Colonic mucosa (tissue), 4 donors: ENCODE measurements at regions not wholly inside any gene's neighbourhood (a gene's known extent, or its start where the extent isn't known, plus 50 kb on each side); places are given as distances from the start of the nearest gene placed in this dataset.

Source experiments
- DNase-seq: peaks from one replicate; pipeline ENCODE4 v3.0.0-alpha.2; 2020
- H3K27ac ChIP-seq: fragments of 200-600 bp; one replicate; pipeline ENCODE4 v1.8.0; 2021
- H3K27me3 ChIP-seq: fragments of 200-600 bp; one replicate; pipeline ENCODE4 v1.8.0; 2021
- H3K36me3 ChIP-seq: fragments of 200-600 bp; one replicate; pipeline ENCODE4 v1.8.0; 2021
- H3K4me1 ChIP-seq: fragments of 200-600 bp; one replicate; pipeline ENCODE4 v1.8.0; 2021; ENCODE audit warnings: mild to moderate bottlenecking
- H3K4me3 ChIP-seq: fragments of 200-600 bp; one replicate; pipeline ENCODE4 v1.8.0; 2021
- H3K9ac ChIP-seq, 2 donors: one replicate each; pipeline ENCODE4 v1.7.0; 2013; ENCODE audit warnings: control low read depth in 2 of 2, low read depth in 2 of 2, low read length in 2 of 2
- H3K9me3 ChIP-seq: fragments of 200-600 bp; one replicate; pipeline ENCODE4 v1.8.0; 2021
- CTCF ChIP-seq: fragments of 200-600 bp; IDR thresholded peaks from one replicate; pipeline ENCODE4 v1.8.0; 2022; ENCODE audit warnings: antibody characterized with exemption, mild to moderate bottlenecking
- intact Hi-C: fragments of 100-400 bp; cut with DNase I; formaldehyde crosslinking; loops from one replicate; pipeline ENCODE4 v1.14.1; 2022
- donor health status: healthy.
- donor health status: DM: no; HTN: no; CAD: no.
- donor health status: DM: no; HTN: no; CAD: no.

GRCh38 chr13:33971562-33971819 lies 153.5 kb downstream of the RFC3 start:
- no peak overlapping the region for H3K9ac ChIP-seq

GRCh38 chr13:33973194-33973593 lies 155.2 kb downstream of the RFC3 start:
- no peak for TF ChIP-seq CTCF
- intact Hi-C loops, result no loop called here

More at GRCh38 chr13:33971562-33971819, 153.5 kb downstream of the RFC3 start:
- no peak for DNase-seq
- Histone ChIP-seq H3K9me3 (no peaks in the 10 kb centered on the region), H3K27ac (no peak overlapping the region), H3K27me3 (no peaks in the 10 kb centered on the region), H3K4me1 (no peaks in the 10 kb centered on the region), H3K36me3 (no peaks in the 10 kb centered on the region), H3K4me3 (no peak overlapping the region)
- TF ChIP-seq CTCF, result no peak
- intact Hi-C loops, result no loop called here

GRCh38 chr13:33976965-33977364 lies 159.0 kb downstream of the RFC3 start:
- no peak for TF ChIP-seq CTCF
- Histone ChIP-seq H3K27me3 (no peaks in the 10 kb centered on the region), H3K9ac (no peak overlapping the region), H3K4me3 (no peak overlapping the region), H3K36me3 (no peaks in the 10 kb centered on the region), H3K4me1 (no peaks in the 10 kb centered on the region), H3K9me3 (no peaks in the 10 kb centered on the region), H3K27ac (no peak overlapping the region)
- intact Hi-C loops, result no loop called here
- DNase-seq, result no peak

More at GRCh38 chr13:33973194-33973593, 155.2 kb downstream of the RFC3 start:
- Histone ChIP-seq H3K36me3 (no peaks in the 10 kb centered on the region), H3K4me3 (no peak overlapping the region), H3K9me3 (no peaks in the 10 kb centered on the region), H3K4me1 (no peaks in the 10 kb centered on the region), H3K9ac (no peak overlapping the region), H3K27ac (no peak overlapping the region), H3K27me3 (no peaks in the 10 kb centered on the region)
- no peak for DNase-seq

GRCh38 chr13:33978653-33979052 lies 160.7 kb downstream of the RFC3 start:
- H3K4me3 ChIP-seq, result no peak overlapping the region
- DNase-seq, result no peak
- TF ChIP-seq CTCF, result no peak
- no peak overlapping the region for H3K27ac ChIP-seq
- H3K36me3 ChIP-seq, result no peaks in the 10 kb centered on the region
- intact Hi-C loops, result no loop called here
- H3K4me1 ChIP-seq, result no peaks in the 10 kb centered on the region
- H3K27me3 ChIP-seq, result no peaks in the 10 kb centered on the region
- no peaks in the 10 kb centered on the region for H3K9me3 ChIP-seq
- H3K9ac ChIP-seq, result no peak overlapping the region

GRCh38 chr13:33992881-33993336 lies 175.0 kb downstream of the RFC3 start:
- no peak overlapping the region for H3K27ac ChIP-seq
- no peak for DNase-seq
- no peak for TF ChIP-seq CTCF

GRCh38 chr13:33994198-33994597 lies 176.2 kb downstream of the RFC3 start:
- Histone ChIP-seq H3K4me1 (no peaks in the 10 kb centered on the region), H3K27ac (no peak overlapping the region), H3K27me3 (no peaks in the 10 kb centered on the region), H3K36me3 (no peaks in the 10 kb centered on the region), H3K9me3 (no peaks in the 10 kb centered on the region), H3K9ac (no peak overlapping the region), H3K4me3 (no peak overlapping the region)
- TF ChIP-seq CTCF, result no peak
- intact Hi-C loops, result no loop called here
- no peak for DNase-seq

More at GRCh38 chr13:33992881-33993336, 175.0 kb downstream of the RFC3 start:
- Histone ChIP-seq H3K27me3 (no peaks in the 10 kb centered on the region), H3K4me3 (no peak overlapping the region), H3K36me3 (no peaks in the 10 kb centered on the region), H3K9me3 (no peaks in the 10 kb centered on the region), H3K4me1 (no peaks in the 10 kb centered on the region), H3K9ac (no peak overlapping the region)
- intact Hi-C loops, result no loop called here
